Loucy (cell line): ENCODE measurements at regions not wholly inside any gene's neighbourhood (a gene's known extent, or its start where the extent isn't known, plus 50 kb on each side); places are given as distances from the start of the nearest gene placed in this dataset.

ENCODE experiments used
- H2AFZ ChIP-seq: fragments of 200-600 bp; sonication (generic); 2 replicates; pipeline ENCODE4 v1.6.0; 2016; ENCODE audit warnings: antibody characterized with exemption, mild to moderate bottlenecking, low read length, moderate library complexity
- H3F3A ChIP-seq: fragments of 200-600 bp; 2 replicates; pipeline ENCODE4 v1.6.0; 2016; ENCODE audit warnings: antibody characterized with exemption, low read depth, mild to moderate bottlenecking
- H3K27me3 ChIP-seq: fragments of 200-600 bp; sonication (generic); 2 replicates; pipeline ENCODE4 v1.6.1; 2014; ENCODE audit warnings: low read length, mild to moderate bottlenecking; ENCODE audit not compliant: insufficient read depth, poor library complexity, severe bottlenecking
- H3K36me3 ChIP-seq: fragments of 200-600 bp; sonication (generic); 2 replicates; pipeline ENCODE4 v1.6.1; 2016; ENCODE audit warnings: low read length; ENCODE audit not compliant: insufficient read depth
- H3K4me1 ChIP-seq: fragments of 200-600 bp; sonication (generic); 2 replicates; pipeline ENCODE4 v1.5.1; 2014; ENCODE audit warnings: low read length, mild to moderate bottlenecking; ENCODE audit not compliant: insufficient read depth, poor library complexity, severe bottlenecking
- H3K4me2 ChIP-seq: fragments of 200-600 bp; sonication (generic); 2 replicates; pipeline ENCODE4 v1.6.0; 2014; ENCODE audit warnings: antibody characterized with exemption, low read length, low read depth, mild to moderate bottlenecking; ENCODE audit not compliant: poor library complexity, severe bottlenecking
- H3K4me3 ChIP-seq: fragments of 200-600 bp; sonication (generic); 2 replicates; pipeline ENCODE4 v1.5.1; 2014; ENCODE audit warnings: low read length, mild to moderate bottlenecking, mixed read lengths; ENCODE audit not compliant: poor library complexity, severe bottlenecking
- H3K79me2 ChIP-seq: fragments of 200-600 bp; sonication (generic); 2 replicates; pipeline ENCODE4 v1.6.1; 2014; ENCODE audit warnings: low read length; ENCODE audit not compliant: insufficient read depth
- H3K9ac ChIP-seq: fragments of 200-600 bp; sonication (generic); 2 replicates; pipeline ENCODE4 v1.6.0; 2014; ENCODE audit warnings: mild to moderate bottlenecking, low read depth, low read length, moderate library complexity; ENCODE audit not compliant: poor library complexity, severe bottlenecking
- H3K9me2 ChIP-seq: fragments of 200-600 bp; sonication (generic); replicated peaks from 2 replicates; pipeline ENCODE4 v1.6.1; 2016; ENCODE audit warnings: low read depth, low read length, mixed read lengths
- H3K9me3 ChIP-seq: fragments of 200-600 bp; sonication (generic); 2 replicates; pipeline ENCODE4 v1.6.1; 2014; ENCODE audit warnings: mild to moderate bottlenecking, antibody characterized with exemption, low read length, low read depth; ENCODE audit not compliant: insufficient read depth
- H4K20me1 ChIP-seq: fragments of 200-600 bp; sonication (generic); 2 replicates; pipeline ENCODE4 v1.6.0; 2014; ENCODE audit warnings: antibody characterized with exemption, low read length, mild to moderate bottlenecking; ENCODE audit not compliant: insufficient read depth, poor library complexity, severe bottlenecking
- CTCF ChIP-seq: fragments of 200-600 bp; sonication (generic); conservative IDR thresholded peaks from 2 replicates; pipeline ENCODE4 v1.5.1; 2014; ENCODE audit warnings: mild to moderate bottlenecking, antibody characterized with exemption, low read length
- EZH2phosphoT487 ChIP-seq: fragments of 200-600 bp; IDR thresholded peaks from 2 replicates; pipeline ENCODE4 v1.6.1; 2018; ENCODE audit warnings: antibody characterized with exemption, mild to moderate bottlenecking, moderate library complexity, borderline replicate concordance

DNA sequence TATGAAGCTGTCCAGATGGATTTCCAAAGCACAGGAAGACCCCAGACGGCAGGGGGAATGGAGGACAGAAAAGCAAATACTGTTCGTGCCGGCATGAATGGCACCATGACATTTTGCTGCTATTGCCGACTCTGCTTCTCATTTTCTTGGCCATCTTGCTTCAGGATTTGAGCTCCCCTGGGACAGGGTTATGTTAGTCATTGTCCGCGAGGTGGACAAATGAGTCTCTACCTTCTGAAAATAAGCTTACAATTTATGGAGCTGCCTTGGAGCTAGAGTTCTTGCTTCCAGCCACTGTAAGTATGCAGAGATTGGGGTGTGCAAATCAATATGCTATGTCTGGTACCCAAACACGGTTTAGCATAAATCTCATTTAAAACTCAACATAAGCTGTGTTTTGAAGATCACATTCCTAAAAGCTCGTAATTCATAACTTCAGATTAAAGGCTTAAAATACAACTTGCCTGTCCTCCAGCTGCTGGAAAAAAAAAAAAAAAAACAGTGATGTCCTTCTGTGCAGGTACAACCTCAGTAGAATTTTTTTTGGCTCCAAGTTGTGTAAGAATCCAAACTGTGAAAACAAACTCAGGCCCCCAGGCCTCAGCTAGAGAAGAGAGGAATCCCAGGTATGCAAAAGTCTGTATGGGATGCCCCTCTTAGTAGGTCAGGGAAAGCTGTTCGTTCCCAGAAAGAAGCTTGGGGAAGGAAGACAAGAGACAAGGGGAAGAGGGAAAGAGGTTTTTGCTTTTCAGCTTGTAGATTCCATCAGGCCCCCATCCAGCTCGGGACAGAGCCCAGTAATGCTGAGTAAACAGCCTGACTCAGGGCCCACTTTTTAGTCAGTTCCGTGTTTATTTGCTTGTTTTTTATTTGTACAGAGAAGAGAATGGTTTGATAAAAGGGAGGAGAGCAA, 184.2 kb upstream of the FOXA2 start:
- Histone ChIP-seq H3K36me3 (no peaks in the 10 kb centered on the region), H4K20me1 (no peaks in the 10 kb centered on the region), H3K9me3 (no peaks in the 10 kb centered on the region), H2AFZ (no peak overlapping the region), H3K27me3 (no peaks in the 10 kb centered on the region), H3K79me2 (no peaks in the 10 kb centered on the region), H3K9me2 (no peaks in the 10 kb centered on the region), H3K9ac (no peak overlapping the region), H3K4me3 (no peak overlapping the region), H3F3A (no peaks in the 10 kb centered on the region), H3K4me2 (no peak overlapping the region), H3K4me1 (no peaks in the 10 kb centered on the region)
- TF ChIP-seq CTCF (no peak), EZH2phosphoT487 (no peak)

- Histone ChIP-seq H3F3A (no peaks in the 10 kb centered on the region), H2AFZ (no peak overlapping the region), H3K4me1 (no peaks in the 10 kb centered on the region), H3K79me2 (no peaks in the 10 kb centered on the region), H3K4me3 (no peak overlapping the region), H3K27me3 (no peaks in the 10 kb centered on the region), H4K20me1 (no peaks in the 10 kb centered on the region), H3K9ac (no peak overlapping the region), H3K36me3 (no peaks in the 10 kb centered on the region), H3K9me3 (no peaks in the 10 kb centered on the region), H3K9me2 (no peaks in the 10 kb centered on the region), H3K4me2 (no peak overlapping the region)
- TF ChIP-seq CTCF (no peak), EZH2phosphoT487 (no peak)
Observed at GRCh38 chr20:22770241-22770800, 185.9 kb upstream of the FOXA2 start.

DNA sequence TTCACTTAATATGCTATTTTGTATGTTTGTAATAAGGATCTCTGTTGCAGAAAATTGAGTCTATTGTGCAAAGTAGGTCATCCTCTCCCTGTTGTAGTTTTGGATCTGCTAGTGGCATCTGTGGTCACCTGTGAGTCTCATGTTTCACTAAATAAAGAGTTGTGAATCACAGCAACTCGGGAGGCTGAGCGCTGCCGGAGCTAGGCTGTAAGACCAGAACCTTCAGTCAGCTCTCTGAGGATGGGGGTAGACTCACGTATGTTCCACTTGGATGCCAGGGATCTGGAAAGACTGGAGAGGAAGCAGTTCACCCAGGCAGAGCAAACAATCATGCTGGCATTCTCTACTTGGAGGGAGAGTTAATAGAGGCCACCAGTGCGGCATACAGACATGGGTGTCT, 187.3 kb upstream of the FOXA2 start:
- Histone ChIP-seq H3K27me3 (no peaks in the 10 kb centered on the region), H3K9ac (no peak overlapping the region), H3K79me2 (no peaks in the 10 kb centered on the region), H3K4me3 (no peak overlapping the region), H3K9me3 (no peaks in the 10 kb centered on the region), H3K36me3 (no peaks in the 10 kb centered on the region), H2AFZ (no peak overlapping the region), H3K4me1 (no peaks in the 10 kb centered on the region), H4K20me1 (no peaks in the 10 kb centered on the region), H3K4me2 (no peak overlapping the region), H3F3A (no peaks in the 10 kb centered on the region), H3K9me2 (no peaks in the 10 kb centered on the region)
- TF ChIP-seq CTCF (no peak), EZH2phosphoT487 (no peak)
